ENCODE measurements at regions not wholly inside any gene's neighbourhood (a gene's known extent, or its start where the extent isn't known, plus 50 kb on each side); places are given as distances from the start of the nearest gene placed in this dataset.

DNA sequence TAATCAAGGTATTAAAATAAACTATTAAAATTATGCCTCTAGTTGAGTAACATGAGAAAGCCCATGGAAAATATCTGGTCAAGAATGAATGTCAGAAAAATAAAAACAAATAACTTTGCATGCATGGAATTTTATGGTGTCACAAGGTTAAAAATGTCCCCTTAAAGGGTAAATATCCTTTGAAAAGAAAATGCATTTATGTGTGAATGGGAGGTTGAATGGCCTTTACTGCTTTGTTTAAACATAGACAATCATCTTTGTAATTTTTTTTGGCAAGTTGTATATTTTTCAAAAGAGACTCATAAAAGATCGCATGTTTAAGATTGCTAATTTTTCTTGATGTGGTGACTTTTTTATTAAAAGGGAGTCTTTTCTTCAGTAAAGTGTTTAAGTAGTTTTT, 564.2 kb downstream of the NR2F2 start:
- Mint-ChIP-seq H3K27ac (no peak overlapping the region), H3K36me3 (ENCODE audit: low read depth) (no peaks in the 10 kb centered on the region), H3K27me3 (ENCODE audit: low read depth) (no peaks in the 10 kb centered on the region), H3K4me3 (no peak overlapping the region), H3K9me3 (no peaks in the 10 kb centered on the region), H3K4me1 (ENCODE audit: low read depth) (peaks cover 7% of the 10 kb centered on the region)

GRCh38 chr15:96896766-96897165, 566.3 kb downstream of the NR2F2 start:
- H3K9me3 Mint-ChIP-seq: peaks cover 10% of the 10 kb centered on the region
- H3K4me1 Mint-ChIP-seq (ENCODE audit: low read depth): no peaks in the 10 kb centered on the region

GRCh38 chr15:96914081-96914480, 583.6 kb downstream of the NR2F2 start:
- Mint-ChIP-seq H3K4me1 (ENCODE audit: low read depth) (no peaks in the 10 kb centered on the region), H3K9me3 (peaks cover 20% of the 10 kb centered on the region), H3K27ac (no peak overlapping the region), H3K27me3 (ENCODE audit: low read depth) (no peaks in the 10 kb centered on the region), H3K36me3 (ENCODE audit: low read depth) (no peaks in the 10 kb centered on the region), H3K4me3 (no peak overlapping the region)

More at GRCh38 chr15:96896766-96897165, 566.3 kb downstream of the NR2F2 start:
- Mint-ChIP-seq H3K27me3 (ENCODE audit: low read depth) (no peaks in the 10 kb centered on the region), H3K36me3 (ENCODE audit: low read depth) (no peaks in the 10 kb centered on the region), H3K4me3 (no peak overlapping the region), H3K27ac (no peak overlapping the region)

GRCh38 chr15:96916750-96917149, 586.2 kb downstream of the NR2F2 start:
- H3K36me3 Mint-ChIP-seq (ENCODE audit: low read depth): no peaks in the 10 kb centered on the region
- no peak overlapping the region for H3K4me3 Mint-ChIP-seq
- H3K9me3 Mint-ChIP-seq: peaks cover 25% of the 10 kb centered on the region
- H3K4me1 Mint-ChIP-seq (ENCODE audit: low read depth): no peaks in the 10 kb centered on the region
- H3K27me3 Mint-ChIP-seq (ENCODE audit: low read depth): no peaks in the 10 kb centered on the region
- H3K27ac Mint-ChIP-seq: no peak overlapping the region

DNA sequence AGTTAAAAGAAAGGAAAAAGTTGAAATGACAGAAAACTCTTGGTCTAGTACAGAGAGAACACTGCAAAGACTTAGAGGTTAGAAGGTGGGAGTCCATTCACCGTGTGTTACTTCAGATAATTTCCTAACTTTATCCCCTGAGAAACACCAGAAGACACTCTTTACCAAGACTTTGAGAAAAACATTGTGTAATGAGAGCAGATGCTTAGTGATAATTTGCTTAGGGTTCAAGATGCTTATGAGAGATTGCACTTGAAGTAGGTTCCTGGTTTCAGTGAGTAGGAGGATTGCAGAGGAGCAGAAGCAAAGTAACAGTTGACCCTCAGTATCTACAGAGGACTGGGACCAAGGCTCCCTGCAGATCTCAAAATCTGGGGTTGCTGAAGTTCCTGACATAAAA, 594.1 kb downstream of the NR2F2 start:
- Mint-ChIP-seq H3K36me3 (ENCODE audit: low read depth) (no peaks in the 10 kb centered on the region), H3K9me3 (peaks cover 8% of the 10 kb centered on the region), H3K27me3 (ENCODE audit: low read depth) (no peaks in the 10 kb centered on the region), H3K27ac (no peak overlapping the region), H3K4me3 (no peak overlapping the region), H3K4me1 (ENCODE audit: low read depth) (no peaks in the 10 kb centered on the region)

DNA sequence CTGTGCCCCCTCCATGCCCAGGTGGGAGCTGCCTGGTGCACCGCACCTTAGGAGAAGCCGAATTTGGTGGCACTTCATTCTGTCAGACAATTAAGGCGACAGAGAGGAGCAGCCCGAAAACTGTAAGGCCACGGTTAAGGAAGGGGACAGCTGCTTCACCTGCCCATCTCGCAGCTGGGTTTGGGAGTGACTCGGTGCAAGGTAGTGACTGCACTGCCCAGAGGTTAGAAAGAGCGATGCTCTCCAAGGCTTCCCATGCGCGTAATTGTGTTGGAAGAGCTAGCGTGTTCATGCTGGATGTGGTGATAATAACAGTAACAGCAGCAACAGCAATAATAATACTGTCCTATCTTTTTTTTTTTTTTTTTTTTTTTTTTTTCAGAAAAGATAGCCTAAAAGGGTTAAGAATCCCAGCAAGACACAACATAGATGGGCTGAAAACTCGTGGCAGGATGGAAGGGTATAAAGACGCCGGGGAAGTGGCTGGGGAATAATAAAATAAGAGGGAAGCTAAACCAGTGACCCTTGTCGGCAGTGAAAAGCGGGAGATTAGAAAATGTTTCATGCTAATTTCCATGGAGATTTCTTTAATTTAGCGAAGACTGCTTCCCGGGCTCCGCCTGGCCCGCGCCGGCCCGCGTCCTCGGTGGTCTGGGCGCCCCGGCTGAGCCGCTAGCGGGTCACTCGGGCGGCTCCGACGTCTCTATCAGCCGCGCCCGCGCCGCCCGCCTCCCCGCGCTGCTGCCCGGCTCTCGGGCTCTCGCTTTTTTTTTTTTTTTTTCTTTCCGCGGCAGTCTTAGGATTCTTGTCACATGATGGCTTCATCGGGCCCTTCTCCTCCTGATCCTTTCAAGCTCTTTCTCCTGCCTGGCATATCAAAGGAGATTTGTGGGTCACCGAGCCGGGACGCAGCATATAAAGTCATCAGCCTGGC, 617.1 kb downstream of the NR2F2 start:
- peaks cover 19% of the 10 kb centered on the region for H3K27me3 Mint-ChIP-seq (ENCODE audit: low read depth)
- no peak overlapping the region for H3K27ac Mint-ChIP-seq
- H3K36me3 Mint-ChIP-seq (ENCODE audit: low read depth): no peaks in the 10 kb centered on the region
- no peaks in the 10 kb centered on the region for H3K4me1 Mint-ChIP-seq (ENCODE audit: low read depth)
- no peaks in the 10 kb centered on the region for H3K9me3 Mint-ChIP-seq
- no peak overlapping the region for H3K4me3 Mint-ChIP-seq

DNA sequence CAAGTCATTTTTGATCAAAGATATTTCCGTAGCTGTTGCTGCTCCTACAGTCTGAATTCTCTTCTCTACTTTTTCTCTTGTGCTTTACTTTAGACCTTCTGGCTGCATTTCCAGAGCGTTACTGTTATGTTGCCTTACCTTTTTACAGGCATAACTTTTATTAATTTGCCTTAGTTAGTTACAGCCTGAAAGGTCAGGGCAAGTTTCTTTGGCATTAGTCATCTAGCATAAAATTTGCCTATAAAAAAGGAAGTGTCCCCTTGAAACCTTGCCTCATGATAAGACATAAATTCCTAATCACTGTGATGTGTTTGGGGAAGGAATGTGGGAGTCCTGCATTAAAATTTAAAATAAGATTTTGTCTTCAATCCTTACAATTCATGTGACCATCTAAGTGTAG, 618.5 kb downstream of the NR2F2 start:
- Mint-ChIP-seq H3K36me3 (ENCODE audit: low read depth) (no peaks in the 10 kb centered on the region), H3K4me1 (ENCODE audit: low read depth) (no peaks in the 10 kb centered on the region), H3K27me3 (ENCODE audit: low read depth) (peaks cover 19% of the 10 kb centered on the region), H3K4me3 (no peak overlapping the region), H3K27ac (no peak overlapping the region), H3K9me3 (peaks cover 4% of the 10 kb centered on the region)

GRCh38 chr15:96958721-96959120, 628.2 kb downstream of the NR2F2 start:
- no peaks in the 10 kb centered on the region for H3K4me1 Mint-ChIP-seq (ENCODE audit: low read depth)
- H3K36me3 Mint-ChIP-seq (ENCODE audit: low read depth): no peaks in the 10 kb centered on the region
- H3K27me3 Mint-ChIP-seq (ENCODE audit: low read depth): no peaks in the 10 kb centered on the region
- no peak overlapping the region for H3K27ac Mint-ChIP-seq
- H3K9me3 Mint-ChIP-seq: peaks cover 7% of the 10 kb centered on the region
- H3K4me3 Mint-ChIP-seq: no peak overlapping the region

DNA sequence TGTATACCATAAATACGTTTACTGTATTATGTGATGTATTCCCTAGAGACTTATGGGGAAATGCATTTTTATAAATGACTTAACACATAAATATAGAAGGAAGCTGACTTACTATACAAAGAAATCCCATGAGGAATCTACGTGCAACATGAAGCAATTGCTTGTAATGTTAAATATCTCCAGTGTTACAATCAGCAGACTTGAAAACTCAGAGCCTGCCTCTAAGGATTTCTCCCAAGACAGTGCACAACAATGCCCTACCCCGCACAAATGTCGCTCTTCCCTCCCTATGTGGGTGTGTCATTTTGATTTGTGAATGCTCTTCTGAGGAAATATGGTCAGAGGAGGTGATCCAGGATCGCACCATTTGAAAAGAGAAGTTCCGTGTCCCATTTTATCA, 629.0 kb downstream of the NR2F2 start:
- Mint-ChIP-seq H3K4me1 (ENCODE audit: low read depth) (no peaks in the 10 kb centered on the region), H3K27ac (no peak overlapping the region), H3K4me3 (no peak overlapping the region), H3K27me3 (ENCODE audit: low read depth) (no peaks in the 10 kb centered on the region), H3K36me3 (ENCODE audit: low read depth) (no peaks in the 10 kb centered on the region), H3K9me3 (peaks cover 3% of the 10 kb centered on the region)

GRCh38 chr15:96960711-96961480, 630.4 kb downstream of the NR2F2 start:
- Mint-ChIP-seq H3K27me3 (ENCODE audit: low read depth) (no peaks in the 10 kb centered on the region), H3K4me3 (no peak overlapping the region), H3K36me3 (ENCODE audit: low read depth) (no peaks in the 10 kb centered on the region), H3K9me3 (peaks cover 15% of the 10 kb centered on the region), H3K4me1 (ENCODE audit: low read depth) (no peaks in the 10 kb centered on the region), H3K27ac (no peak overlapping the region)

- H3K4me3 Mint-ChIP-seq: no peak overlapping the region
- H3K9me3 Mint-ChIP-seq: peaks cover 41% of the 10 kb centered on the region
- H3K27ac Mint-ChIP-seq: no peak overlapping the region
- no peaks in the 10 kb centered on the region for H3K27me3 Mint-ChIP-seq (ENCODE audit: low read depth)
- no peaks in the 10 kb centered on the region for H3K36me3 Mint-ChIP-seq (ENCODE audit: low read depth)
- no peaks in the 10 kb centered on the region for H3K4me1 Mint-ChIP-seq (ENCODE audit: low read depth)
Measured at GRCh38 chr15:96966554-96966953, 636.1 kb downstream of the NR2F2 start.

GRCh38 chr15:96969732-96970710, 639.5 kb downstream of the NR2F2 start:
- H3K9me3 Mint-ChIP-seq: peaks cover 36% of the 10 kb centered on the region
- no peak overlapping the region for H3K4me3 Mint-ChIP-seq
- H3K4me1 Mint-ChIP-seq (ENCODE audit: low read depth): no peaks in the 10 kb centered on the region
- H3K27ac Mint-ChIP-seq: no peak overlapping the region
- H3K36me3 Mint-ChIP-seq (ENCODE audit: low read depth): no peaks in the 10 kb centered on the region
- H3K27me3 Mint-ChIP-seq (ENCODE audit: low read depth): no peaks in the 10 kb centered on the region

- peaks cover 25% of the 10 kb centered on the region for H3K9me3 Mint-ChIP-seq
- H3K27me3 Mint-ChIP-seq (ENCODE audit: low read depth): no peaks in the 10 kb centered on the region
- no peak overlapping the region for H3K4me3 Mint-ChIP-seq
- H3K36me3 Mint-ChIP-seq (ENCODE audit: low read depth): no peaks in the 10 kb centered on the region
- H3K4me1 Mint-ChIP-seq (ENCODE audit: low read depth): no peaks in the 10 kb centered on the region
- no peak overlapping the region for H3K27ac Mint-ChIP-seq
Measured at GRCh38 chr15:96972201-96972600, 641.7 kb downstream of the NR2F2 start.

DNA sequence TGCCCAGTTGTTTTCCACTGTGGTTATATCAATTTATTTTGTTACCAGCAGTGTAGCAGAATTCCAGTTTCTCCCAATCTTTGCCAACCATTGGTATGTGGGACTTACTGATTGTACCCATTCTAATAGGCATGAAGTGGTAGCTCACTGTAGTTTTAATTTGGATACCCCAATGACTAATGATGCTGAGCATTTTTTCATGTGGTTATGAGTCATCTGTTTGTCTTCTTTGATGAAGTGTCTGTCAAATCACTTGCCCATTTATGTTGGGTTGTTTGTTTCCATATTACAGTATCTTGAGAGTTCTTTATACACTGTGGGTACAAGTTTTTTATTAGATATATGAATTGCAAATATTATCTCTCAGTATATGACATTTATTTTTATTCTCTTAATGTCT, 644.3 kb downstream of the NR2F2 start:
- H3K27ac Mint-ChIP-seq: no peak overlapping the region
- no peaks in the 10 kb centered on the region for H3K4me1 Mint-ChIP-seq (ENCODE audit: low read depth)
- H3K27me3 Mint-ChIP-seq (ENCODE audit: low read depth): no peaks in the 10 kb centered on the region
- no peaks in the 10 kb centered on the region for H3K36me3 Mint-ChIP-seq (ENCODE audit: low read depth)
- peaks cover 9% of the 10 kb centered on the region for H3K9me3 Mint-ChIP-seq
- H3K4me3 Mint-ChIP-seq: no peak overlapping the region
